Sigmoid colon (tissue), 3 donors: ENCODE measurements at regions not wholly inside any gene's neighbourhood (a gene's known extent, or its start where the extent isn't known, plus 50 kb on each side); places are given as distances from the start of the nearest gene placed in this dataset.

ENCODE experiments used
- POLR2A ChIP-seq, 2 donors: fragments of 450-650 bp; IDR thresholded peaks; one replicate each; pipeline ENCODE4 v1.6.1; 2016; ENCODE audit warnings: antibody characterized with exemption in 2 of 2, mild to moderate bottlenecking in 2 of 2, moderate library complexity in 2 of 2
- TF ChIP-seq, protein P1 (sequence below), 4 experiments: fragments of 450-650 bp in 3 of 4; fragments of 200-600 bp in 1 of 4; IDR thresholded peaks; one replicate each; pipeline ENCODE4 v1.5.1; 2016 to 2019; ENCODE audit warnings: antibody characterized with exemption in 4 of 4, mild to moderate bottlenecking in 3 of 4, moderate library complexity in 2 of 4

DNA sequence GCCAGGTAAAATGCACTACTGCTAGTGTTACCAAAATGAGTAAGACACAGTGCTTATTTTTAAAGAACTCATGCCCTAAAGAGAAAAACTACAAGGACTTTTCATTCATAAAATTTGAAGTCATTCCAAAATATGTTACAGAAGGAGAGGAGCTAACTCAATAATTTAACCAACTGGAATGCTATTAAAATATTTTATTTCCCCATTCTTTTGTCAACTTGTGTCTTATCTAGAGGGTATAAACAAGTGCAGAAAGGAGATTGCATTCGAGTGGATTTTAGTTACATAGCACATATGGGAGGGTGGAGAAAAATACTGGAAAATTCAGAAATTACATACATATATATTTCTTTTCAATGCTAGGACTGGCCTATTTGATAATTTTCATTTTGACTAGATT lies 131.0 kb upstream of the IRS2 start:
- no peak for TF ChIP-seq POLR2A (IDR thresholded peaks at IDR 0.05)
- TF ChIP-seq, protein P1, sequence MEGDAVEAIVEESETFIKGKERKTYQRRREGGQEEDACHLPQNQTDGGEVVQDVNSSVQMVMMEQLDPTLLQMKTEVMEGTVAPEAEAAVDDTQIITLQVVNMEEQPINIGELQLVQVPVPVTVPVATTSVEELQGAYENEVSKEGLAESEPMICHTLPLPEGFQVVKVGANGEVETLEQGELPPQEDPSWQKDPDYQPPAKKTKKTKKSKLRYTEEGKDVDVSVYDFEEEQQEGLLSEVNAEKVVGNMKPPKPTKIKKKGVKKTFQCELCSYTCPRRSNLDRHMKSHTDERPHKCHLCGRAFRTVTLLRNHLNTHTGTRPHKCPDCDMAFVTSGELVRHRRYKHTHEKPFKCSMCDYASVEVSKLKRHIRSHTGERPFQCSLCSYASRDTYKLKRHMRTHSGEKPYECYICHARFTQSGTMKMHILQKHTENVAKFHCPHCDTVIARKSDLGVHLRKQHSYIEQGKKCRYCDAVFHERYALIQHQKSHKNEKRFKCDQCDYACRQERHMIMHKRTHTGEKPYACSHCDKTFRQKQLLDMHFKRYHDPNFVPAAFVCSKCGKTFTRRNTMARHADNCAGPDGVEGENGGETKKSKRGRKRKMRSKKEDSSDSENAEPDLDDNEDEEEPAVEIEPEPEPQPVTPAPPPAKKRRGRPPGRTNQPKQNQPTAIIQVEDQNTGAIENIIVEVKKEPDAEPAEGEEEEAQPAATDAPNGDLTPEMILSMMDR (IDR thresholded peaks at IDR 0.05), result no peak
